ENCODE measurements at regions not wholly inside any gene's neighbourhood (a gene's known extent, or its start where the extent isn't known, plus 50 kb on each side); places are given as distances from the start of the nearest gene placed in this dataset.

DNA sequence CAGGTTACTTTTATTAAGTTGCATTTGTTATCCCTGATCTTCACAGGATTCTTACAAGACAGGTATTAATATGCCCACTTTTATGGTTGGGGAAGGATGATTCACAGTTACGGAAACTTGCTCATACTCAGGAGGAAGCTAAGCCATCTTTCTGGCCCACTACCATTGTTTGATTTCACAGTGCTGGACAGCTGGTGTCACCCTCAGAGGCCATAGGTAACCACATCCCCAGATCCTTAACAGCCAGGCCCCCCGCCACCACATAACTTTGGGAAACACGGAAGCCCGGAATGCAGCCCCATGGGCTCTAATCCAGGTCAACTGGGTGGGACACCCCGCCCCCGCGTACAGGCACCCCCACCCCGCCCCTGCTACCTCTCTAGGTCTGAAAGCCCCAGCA, 119.7 kb downstream of the IRS2 start:
- CTCF ChIA-PET: no interaction called here
- Mint-ChIP-seq H3K36me3 (no peaks in the 10 kb centered on the region), H3K9me3 (peaks cover 5% of the 10 kb centered on the region; the same call in 1 of the 2 replicates), H3K4me1 (peaks cover 16% of the 10 kb centered on the region), H3K4me3 (no peak overlapping the region), H3K27me3 (ENCODE audit: low read depth) (peaks cover 10% of the 10 kb centered on the region), H3K27ac (no peak overlapping the region)
- DNase-seq (ENCODE audit: low spot score): no peak
- POLR2A ChIA-PET: interaction anchor here (0.6 kb wide), 1 partner anchor 311 kb away, joined by 3 read pairs; no protein-coding TSS in a partner anchor
- ATAC-seq: no peak
- TF ChIP-seq, protein P1, sequence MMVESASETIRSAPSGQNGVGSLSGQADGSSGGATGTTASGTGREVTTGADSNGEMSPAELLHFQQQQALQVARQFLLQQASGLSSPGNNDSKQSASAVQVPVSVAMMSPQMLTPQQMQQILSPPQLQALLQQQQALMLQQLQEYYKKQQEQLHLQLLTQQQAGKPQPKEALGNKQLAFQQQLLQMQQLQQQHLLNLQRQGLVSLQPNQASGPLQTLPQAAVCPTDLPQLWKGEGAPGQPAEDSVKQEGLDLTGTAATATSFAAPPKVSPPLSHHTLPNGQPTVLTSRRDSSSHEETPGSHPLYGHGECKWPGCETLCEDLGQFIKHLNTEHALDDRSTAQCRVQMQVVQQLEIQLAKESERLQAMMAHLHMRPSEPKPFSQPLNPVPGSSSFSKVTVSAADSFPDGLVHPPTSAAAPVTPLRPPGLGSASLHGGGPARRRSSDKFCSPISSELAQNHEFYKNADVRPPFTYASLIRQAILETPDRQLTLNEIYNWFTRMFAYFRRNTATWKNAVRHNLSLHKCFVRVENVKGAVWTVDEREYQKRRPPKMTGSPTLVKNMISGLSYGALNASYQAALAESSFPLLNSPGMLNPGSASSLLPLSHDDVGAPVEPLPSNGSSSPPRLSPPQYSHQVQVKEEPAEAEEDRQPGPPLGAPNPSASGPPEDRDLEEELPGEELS (CRISPR knock-in tag; IDR thresholded peaks at IDR 0.05): no peak
- TF ChIP-seq, protein P2, sequence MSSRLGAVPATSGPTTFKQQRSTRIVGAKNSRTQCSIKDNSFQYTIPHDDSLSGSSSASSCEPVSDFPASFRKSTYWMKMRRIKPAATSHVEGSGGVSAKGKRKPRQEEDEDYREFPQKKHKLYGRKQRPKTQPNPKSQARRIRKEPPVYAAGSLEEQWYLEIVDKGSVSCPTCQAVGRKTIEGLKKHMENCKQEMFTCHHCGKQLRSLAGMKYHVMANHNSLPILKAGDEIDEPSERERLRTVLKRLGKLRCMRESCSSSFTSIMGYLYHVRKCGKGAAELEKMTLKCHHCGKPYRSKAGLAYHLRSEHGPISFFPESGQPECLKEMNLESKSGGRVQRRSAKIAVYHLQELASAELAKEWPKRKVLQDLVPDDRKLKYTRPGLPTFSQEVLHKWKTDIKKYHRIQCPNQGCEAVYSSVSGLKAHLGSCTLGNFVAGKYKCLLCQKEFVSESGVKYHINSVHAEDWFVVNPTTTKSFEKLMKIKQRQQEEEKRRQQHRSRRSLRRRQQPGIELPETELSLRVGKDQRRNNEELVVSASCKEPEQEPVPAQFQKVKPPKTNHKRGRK (CRISPR knock-in tag; IDR thresholded peaks at IDR 0.05; ENCODE audit: borderline replicate concordance): no peak
- TF ChIP-seq, protein P3, sequence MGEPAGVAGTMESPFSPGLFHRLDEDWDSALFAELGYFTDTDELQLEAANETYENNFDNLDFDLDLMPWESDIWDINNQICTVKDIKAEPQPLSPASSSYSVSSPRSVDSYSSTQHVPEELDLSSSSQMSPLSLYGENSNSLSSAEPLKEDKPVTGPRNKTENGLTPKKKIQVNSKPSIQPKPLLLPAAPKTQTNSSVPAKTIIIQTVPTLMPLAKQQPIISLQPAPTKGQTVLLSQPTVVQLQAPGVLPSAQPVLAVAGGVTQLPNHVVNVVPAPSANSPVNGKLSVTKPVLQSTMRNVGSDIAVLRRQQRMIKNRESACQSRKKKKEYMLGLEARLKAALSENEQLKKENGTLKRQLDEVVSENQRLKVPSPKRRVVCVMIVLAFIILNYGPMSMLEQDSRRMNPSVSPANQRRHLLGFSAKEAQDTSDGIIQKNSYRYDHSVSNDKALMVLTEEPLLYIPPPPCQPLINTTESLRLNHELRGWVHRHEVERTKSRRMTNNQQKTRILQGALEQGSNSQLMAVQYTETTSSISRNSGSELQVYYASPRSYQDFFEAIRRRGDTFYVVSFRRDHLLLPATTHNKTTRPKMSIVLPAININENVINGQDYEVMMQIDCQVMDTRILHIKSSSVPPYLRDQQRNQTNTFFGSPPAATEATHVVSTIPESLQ (CRISPR knock-in tag; IDR thresholded peaks at IDR 0.05): no peak
- TF ChIP-seq, protein P4, sequence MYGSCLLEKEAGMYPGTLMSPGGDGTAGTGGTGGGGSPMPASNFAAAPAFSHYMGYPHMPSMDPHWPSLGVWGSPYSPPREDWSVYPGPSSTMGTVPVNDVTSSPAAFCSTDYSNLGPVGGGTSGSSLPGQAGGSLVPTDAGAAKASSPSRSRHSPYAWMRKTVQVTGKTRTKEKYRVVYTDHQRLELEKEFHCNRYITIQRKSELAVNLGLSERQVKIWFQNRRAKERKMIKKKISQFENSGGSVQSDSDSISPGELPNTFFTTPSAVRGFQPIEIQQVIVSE (CRISPR knock-in tag; IDR thresholded peaks at IDR 0.05; ENCODE audit: borderline replicate concordance): no peak
- no peak for TF ChIP-seq SMAD4 (CRISPR knock-in tag; IDR thresholded peaks at IDR 0.05)
- no peak for TF ChIP-seq SOX15 (CRISPR knock-in tag; IDR thresholded peaks at IDR 0.05)
- TF ChIP-seq, protein P5, sequence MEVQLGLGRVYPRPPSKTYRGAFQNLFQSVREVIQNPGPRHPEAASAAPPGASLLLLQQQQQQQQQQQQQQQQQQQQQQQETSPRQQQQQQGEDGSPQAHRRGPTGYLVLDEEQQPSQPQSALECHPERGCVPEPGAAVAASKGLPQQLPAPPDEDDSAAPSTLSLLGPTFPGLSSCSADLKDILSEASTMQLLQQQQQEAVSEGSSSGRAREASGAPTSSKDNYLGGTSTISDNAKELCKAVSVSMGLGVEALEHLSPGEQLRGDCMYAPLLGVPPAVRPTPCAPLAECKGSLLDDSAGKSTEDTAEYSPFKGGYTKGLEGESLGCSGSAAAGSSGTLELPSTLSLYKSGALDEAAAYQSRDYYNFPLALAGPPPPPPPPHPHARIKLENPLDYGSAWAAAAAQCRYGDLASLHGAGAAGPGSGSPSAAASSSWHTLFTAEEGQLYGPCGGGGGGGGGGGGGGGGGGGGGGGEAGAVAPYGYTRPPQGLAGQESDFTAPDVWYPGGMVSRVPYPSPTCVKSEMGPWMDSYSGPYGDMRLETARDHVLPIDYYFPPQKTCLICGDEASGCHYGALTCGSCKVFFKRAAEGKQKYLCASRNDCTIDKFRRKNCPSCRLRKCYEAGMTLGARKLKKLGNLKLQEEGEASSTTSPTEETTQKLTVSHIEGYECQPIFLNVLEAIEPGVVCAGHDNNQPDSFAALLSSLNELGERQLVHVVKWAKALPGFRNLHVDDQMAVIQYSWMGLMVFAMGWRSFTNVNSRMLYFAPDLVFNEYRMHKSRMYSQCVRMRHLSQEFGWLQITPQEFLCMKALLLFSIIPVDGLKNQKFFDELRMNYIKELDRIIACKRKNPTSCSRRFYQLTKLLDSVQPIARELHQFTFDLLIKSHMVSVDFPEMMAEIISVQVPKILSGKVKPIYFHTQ (CRISPR knock-in tag; IDR thresholded peaks at IDR 0.05): no peak

DNA sequence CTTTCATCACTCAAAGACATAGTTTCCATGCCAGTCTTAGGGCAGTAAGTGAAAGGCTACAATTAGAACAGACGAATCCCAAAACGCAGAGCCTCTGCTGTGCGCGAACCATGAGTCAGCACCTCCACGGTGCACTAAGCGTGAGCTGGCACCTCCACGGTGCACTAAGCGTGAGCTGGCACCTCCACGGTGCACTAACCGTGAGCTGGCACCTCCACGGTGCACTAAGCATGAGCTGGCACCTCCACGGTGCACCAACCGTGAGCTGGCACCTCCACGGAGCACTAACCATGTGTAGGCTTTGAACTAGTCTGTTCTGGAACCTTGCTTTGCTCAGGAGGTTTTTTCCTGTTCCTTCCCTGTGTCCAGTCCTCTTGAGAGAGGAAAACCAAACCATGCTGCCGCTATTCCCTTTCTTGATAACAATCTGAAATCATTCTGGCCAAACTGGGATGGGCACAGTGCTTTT, 120.6 kb downstream of the IRS2 start:
- ATAC-seq (no peak), DNase-seq (ENCODE audit: low spot score) (no peak)
- POLR2A ChIA-PET: no interaction called here
- CTCF ChIA-PET: no interaction called here
- Mint-ChIP-seq H3K9me3 (peaks cover 3% of the 10 kb centered on the region; the same call in 1 of the 2 replicates), H3K27ac (no peak overlapping the region), H3K4me1 (peaks cover 16% of the 10 kb centered on the region), H3K27me3 (ENCODE audit: low read depth) (peaks cover 10% of the 10 kb centered on the region), H3K4me3 (no peak overlapping the region), H3K36me3 (no peaks in the 10 kb centered on the region)
- TF ChIP-seq, protein P3 (CRISPR knock-in tag; IDR thresholded peaks at IDR 0.05): no peak
- TF ChIP-seq NR2C2 (CRISPR knock-in tag; IDR thresholded peaks at IDR 0.05) (no peak), JAZF1 (CRISPR knock-in tag; IDR thresholded peaks at IDR 0.05) (no peak)
- TF ChIP-seq, protein P6, sequence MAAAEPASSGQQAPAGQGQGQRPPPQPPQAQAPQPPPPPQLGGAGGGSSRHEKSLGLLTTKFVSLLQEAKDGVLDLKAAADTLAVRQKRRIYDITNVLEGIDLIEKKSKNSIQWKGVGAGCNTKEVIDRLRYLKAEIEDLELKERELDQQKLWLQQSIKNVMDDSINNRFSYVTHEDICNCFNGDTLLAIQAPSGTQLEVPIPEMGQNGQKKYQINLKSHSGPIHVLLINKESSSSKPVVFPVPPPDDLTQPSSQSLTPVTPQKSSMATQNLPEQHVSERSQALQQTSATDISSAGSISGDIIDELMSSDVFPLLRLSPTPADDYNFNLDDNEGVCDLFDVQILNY (CRISPR knock-in tag; IDR thresholded peaks at IDR 0.05): no peak
